MM.1S (cell line): ENCODE measurements at regions not wholly inside any gene's neighbourhood (a gene's known extent, or its start where the extent isn't known, plus 50 kb on each side); places are given as distances from the start of the nearest gene placed in this dataset.
"Not testable (repeated sequence)": the region's sequence is repeated elsewhere in the genome, so short reads cannot be mapped to it uniquely, and the experiment has no call there.

Source experiments
- DNase-seq: peaks from one replicate; pipeline ENCODE4 v3.0.0-alpha.2; 2015
- H2AFZ ChIP-seq: fragments of 300-600 bp; sonication (generic); 2 replicates; pipeline ENCODE4 v1.6.0; 2016; ENCODE audit warnings: antibody characterized with exemption, low read length
- H3F3A ChIP-seq: fragments of 300-600 bp; sonication (generic); 2 replicates; pipeline ENCODE4 v1.6.1; 2016; ENCODE audit warnings: mild to moderate bottlenecking, antibody characterized with exemption, low read length, moderate library complexity, mixed read lengths; ENCODE audit not compliant: insufficient read depth
- H3K27ac ChIP-seq: fragments of 300-600 bp; sonication (generic); 2 replicates; pipeline ENCODE4 v1.5.1; 2016; ENCODE audit warnings: mild to moderate bottlenecking, low read length
- H3K27me3 ChIP-seq: fragments of 300-600 bp; sonication (generic); replicated peaks from 2 replicates; pipeline ENCODE4 v1.6.0; 2016; ENCODE audit warnings: low read length; ENCODE audit not compliant: insufficient read depth
- H3K36me3 ChIP-seq: fragments of 300-600 bp; sonication (generic); replicated peaks from 2 replicates; pipeline ENCODE4 v1.6.1; 2016; ENCODE audit warnings: mild to moderate bottlenecking, low read length, mixed read lengths; ENCODE audit not compliant: insufficient read depth
- H3K4me1 ChIP-seq: fragments of 300-600 bp; sonication (generic); 2 replicates; pipeline ENCODE4 v1.6.1; 2016; ENCODE audit warnings: low read length, mixed read lengths
- H3K4me2 ChIP-seq: fragments of 300-600 bp; sonication (generic); 2 replicates; pipeline ENCODE4 v1.6.0; 2016; ENCODE audit warnings: low read depth, low read length
- H3K4me3 ChIP-seq: fragments of 300-600 bp; sonication (generic); 2 replicates; pipeline ENCODE4 v1.5.1; 2016; ENCODE audit warnings: low read length, mixed read lengths
- H3K79me2 ChIP-seq: fragments of 300-600 bp; sonication (generic); 2 replicates; pipeline ENCODE4 v1.6.1; 2016; ENCODE audit warnings: mixed run types, low read length, mixed read lengths
- H3K9ac ChIP-seq: fragments of 300-600 bp; sonication (generic); 2 replicates; pipeline ENCODE4 v1.6.1; 2016; ENCODE audit warnings: low read length, mixed read lengths
- H3K9me2 ChIP-seq: fragments of 300-600 bp; sonication (generic); replicated peaks from 2 replicates; pipeline ENCODE4 v1.6.1; 2016; ENCODE audit warnings: mild to moderate bottlenecking, low read length, mixed read lengths; ENCODE audit not compliant: insufficient read depth
- H3K9me3 ChIP-seq: fragments of 300-600 bp; sonication (generic); replicated peaks from 2 replicates; pipeline ENCODE4 v1.6.1; 2016; ENCODE audit warnings: mild to moderate bottlenecking, low read length, mixed read lengths; ENCODE audit not compliant: insufficient read depth
- H4K20me1 ChIP-seq: fragments of 300-600 bp; sonication (generic); 2 replicates; pipeline ENCODE4 v1.6.1; 2016; ENCODE audit warnings: mild to moderate bottlenecking, low read length, moderate library complexity, mixed read lengths; ENCODE audit not compliant: insufficient read depth
- CTCF ChIP-seq: fragments of 300-600 bp; sonication (generic); IDR thresholded peaks from 2 replicates; pipeline ENCODE4 v1.5.1; 2016; ENCODE audit warnings: antibody characterized with exemption, low read length, mixed read lengths
- EZH2 ChIP-seq: fragments of 300-600 bp; sonication (generic); optimal IDR thresholded peaks from 2 replicates; pipeline ENCODE3; 2017; ENCODE audit warnings: low read depth, mild to moderate bottlenecking, antibody characterized with exemption, low read length, mixed read lengths
- EZH2phosphoT487 ChIP-seq: fragments of 300-600 bp; sonication (generic); IDR thresholded peaks from 2 replicates; pipeline ENCODE4 v1.6.1; 2018; ENCODE audit warnings: antibody characterized with exemption, low read length

DNA sequence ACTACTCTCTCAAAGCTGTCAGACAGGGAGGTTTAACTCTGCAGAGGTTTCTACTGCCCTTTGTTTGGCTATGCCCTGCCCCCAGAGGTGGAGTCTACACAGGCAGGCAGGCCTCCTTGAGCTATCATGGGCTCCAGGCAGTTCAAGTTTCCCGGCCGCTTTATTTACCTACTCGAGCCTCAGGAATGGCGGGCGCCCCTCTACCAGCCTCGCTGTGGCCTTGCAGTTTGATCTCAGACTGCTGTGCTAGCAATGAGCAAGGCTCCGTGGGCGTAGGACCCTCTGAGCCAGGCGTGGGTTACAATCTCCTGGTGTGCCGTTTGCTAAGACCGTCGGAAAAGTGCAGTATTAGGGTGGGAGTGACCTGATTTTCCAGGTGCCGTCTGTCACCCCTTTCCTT is 124.3 kb downstream of the PTCHD1 start:
- not testable (repeated sequence) for H3K36me3 ChIP-seq, H3K4me3 ChIP-seq, H3K9me3 ChIP-seq, H3K4me1 ChIP-seq, H2AFZ ChIP-seq, H3K9me2 ChIP-seq, H3F3A ChIP-seq, H3K27me3 ChIP-seq, H3K9ac ChIP-seq, DNase-seq, H3K4me2 ChIP-seq, H3K27ac ChIP-seq, H3K79me2 ChIP-seq, H4K20me1 ChIP-seq

DNA sequence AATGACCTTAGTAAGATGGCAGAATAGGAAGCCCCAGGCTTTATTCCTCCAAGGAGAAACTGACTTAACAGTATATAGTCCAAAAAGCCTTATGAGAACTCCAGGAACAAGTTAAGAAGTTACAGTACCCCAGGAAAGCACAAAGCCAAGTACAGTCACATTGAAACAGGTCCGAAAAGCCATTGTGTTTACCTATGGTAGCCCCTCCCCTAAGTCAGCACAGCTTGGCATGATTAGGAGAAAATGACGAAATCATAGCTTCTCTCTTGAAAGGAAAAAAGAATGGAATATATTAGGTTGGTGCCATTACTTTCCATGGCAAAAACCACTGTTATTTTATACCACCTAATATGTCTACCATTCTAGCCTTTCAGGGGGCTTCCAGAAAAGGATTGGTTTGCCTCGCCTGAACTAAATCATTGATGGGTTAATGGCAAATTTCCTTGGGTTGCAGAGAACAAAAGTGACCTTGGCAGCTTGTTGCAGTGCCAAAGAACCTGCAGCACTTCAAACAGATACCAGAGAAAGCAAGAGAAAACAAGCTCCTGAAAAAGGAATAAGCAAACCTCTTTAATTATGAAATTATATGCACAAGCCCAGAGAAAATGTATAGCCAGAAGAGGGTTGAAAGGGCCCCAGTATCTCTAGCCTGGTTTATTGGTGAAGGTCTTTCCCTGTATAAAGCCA is 130.6 kb downstream of the PTCHD1 start:
- Histone ChIP-seq H3K9ac (no peak overlapping the region), H3K9me2 (no peaks in the 10 kb centered on the region), H2AFZ (no peak overlapping the region), H3K36me3 (no peaks in the 10 kb centered on the region), H3K4me3 (no peak overlapping the region), H3K27ac (no peak overlapping the region), H3K9me3 (no peaks in the 10 kb centered on the region), H3K4me2 (no peak overlapping the region), H3K4me1 (no peaks in the 10 kb centered on the region), H3K27me3 (no peaks in the 10 kb centered on the region), H3K79me2 (no peaks in the 10 kb centered on the region), H3F3A (no peaks in the 10 kb centered on the region), H4K20me1 (no peaks in the 10 kb centered on the region)
- no peak for DNase-seq
- TF ChIP-seq EZH2, result no peak
- TF ChIP-seq EZH2phosphoT487, result no peak
- no peak for TF ChIP-seq CTCF

DNA sequence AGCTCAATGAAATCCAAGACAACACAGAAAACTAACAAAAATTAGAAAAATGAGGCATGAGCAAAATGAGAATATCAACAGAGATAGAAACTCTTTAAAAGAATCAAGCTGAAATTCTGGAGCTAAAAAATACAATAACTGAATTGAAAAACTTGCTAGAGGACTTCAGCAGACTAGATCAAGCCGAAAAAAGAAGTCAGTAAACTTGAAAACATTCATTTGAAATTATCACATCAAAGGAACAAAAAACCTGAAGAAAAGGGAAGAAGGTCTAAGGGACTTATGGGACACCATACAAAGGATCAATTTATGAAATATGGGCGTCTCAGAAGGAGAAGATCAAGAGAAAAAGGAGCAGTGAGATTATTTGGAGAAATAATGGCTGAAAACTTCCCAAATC is 131.3 kb downstream of the PTCHD1 start:
- no peaks in the 10 kb centered on the region for H3F3A ChIP-seq
- no peaks in the 10 kb centered on the region for H3K9me3 ChIP-seq
- H3K36me3 ChIP-seq, result no peaks in the 10 kb centered on the region
- no peak overlapping the region for H3K27ac ChIP-seq
- no peaks in the 10 kb centered on the region for H4K20me1 ChIP-seq
- H3K4me3 ChIP-seq, result no peak overlapping the region
- H3K79me2 ChIP-seq, result no peaks in the 10 kb centered on the region
- no peak for DNase-seq
- no peak overlapping the region for H3K9ac ChIP-seq
- no peaks in the 10 kb centered on the region for H3K9me2 ChIP-seq
- H3K4me1 ChIP-seq, result no peaks in the 10 kb centered on the region
- H2AFZ ChIP-seq, result no peak overlapping the region
- TF ChIP-seq EZH2phosphoT487, result no peak
- no peak for TF ChIP-seq EZH2
- no peak for TF ChIP-seq CTCF
- no peak overlapping the region for H3K4me2 ChIP-seq
- no peaks in the 10 kb centered on the region for H3K27me3 ChIP-seq

GRCh38 chrX:23478056-23478455 is 143.4 kb downstream of the PTCHD1 start:
- H3K4me1 ChIP-seq, result no peaks in the 10 kb centered on the region
- no peaks in the 10 kb centered on the region for H3K79me2 ChIP-seq
- TF ChIP-seq EZH2phosphoT487, result no peak
- TF ChIP-seq EZH2, result no peak
- TF ChIP-seq CTCF, result no peak
- no peak overlapping the region for H3K4me2 ChIP-seq
- no peak overlapping the region for H3K9ac ChIP-seq
- H4K20me1 ChIP-seq, result no peaks in the 10 kb centered on the region
- no peaks in the 10 kb centered on the region for H3K27me3 ChIP-seq
- H3K9me3 ChIP-seq, result no peaks in the 10 kb centered on the region
- H3K36me3 ChIP-seq, result no peaks in the 10 kb centered on the region
- H2AFZ ChIP-seq, result no peak overlapping the region
- DNase-seq, result no peak
- H3F3A ChIP-seq, result no peaks in the 10 kb centered on the region
- no peak overlapping the region for H3K4me3 ChIP-seq
- H3K27ac ChIP-seq, result no peak overlapping the region
- no peaks in the 10 kb centered on the region for H3K9me2 ChIP-seq
